ENCODE measurements at regions not wholly inside any gene's neighbourhood (a gene's known extent, or its start where the extent isn't known, plus 50 kb on each side); places are given as distances from the start of the nearest gene placed in this dataset.

GRCh38 chr1:5296095-5296494 lies 641.7 kb downstream of the AJAP1 start:
- Histone ChIP-seq H3K4me2 (ENCODE audit: low read length) (no peak overlapping the region), H3K9me2 (replicated peaks; ENCODE audit: low read length) (no peaks in the 10 kb centered on the region), H3K36me3 (ENCODE audit: low read depth, low read length) (no peaks in the 10 kb centered on the region), H2AFZ (ENCODE audit: low read length) (no peak overlapping the region), H3K79me2 (ENCODE audit: low read length) (no peaks in the 10 kb centered on the region), H4K20me1 (ENCODE audit: low read length) (no peaks in the 10 kb centered on the region), H3K9ac (ENCODE audit: low read length) (no peak overlapping the region), H3K27ac (ENCODE audit: low read length) (no peak overlapping the region), H3K27me3 (ENCODE audit: low read length) (peaks cover 23% of the 10 kb centered on the region), H3K4me3 (ENCODE audit: low read length) (no peak overlapping the region), H3K9me3 (ENCODE audit: low read length) (0 out of 2 replicates have a peak, but pooled peaks cover 10% of the 10 kb centered on the region), H3F3A (ENCODE audit: low read length, unreplicated experiment) (no peaks in the 10 kb centered on the region), H3K4me1 (ENCODE audit: insufficient read depth, low read length) (no peaks in the 10 kb centered on the region)
- ATAC-seq (no peak), DNase-seq (no peak)
- BruUV-seq (replicated peaks), result no TSS peak
- POLR2A ChIA-PET (ENCODE audit: unreplicated experiment), result no interaction called here
- intact Hi-C loops (cut with micrococcal nuclease), result no loop called here
- TF ChIP-seq EZH2phosphoT487 (IDR thresholded peaks at IDR 0.05; ENCODE audit: borderline replicate concordance, low read length) (no peak), CTCF (conservative IDR thresholded peaks at IDR 0.05; ENCODE audit: low read depth, low read length) (no peak), EZH2 (IDR thresholded peaks at IDR 0.05; ENCODE audit: low read length, unreplicated experiment) (no peak)
- CTCF ChIA-PET, result no interaction called here

GRCh38 chr1:5291889-5292288 lies 637.5 kb downstream of the AJAP1 start:
- CTCF ChIA-PET, result no interaction called here

More at GRCh38 chr1:5291889-5292288, 637.5 kb downstream of the AJAP1 start:
- Histone ChIP-seq H3K27ac (ENCODE audit: low read length) (no peak overlapping the region), H3K36me3 (ENCODE audit: low read depth, low read length) (no peaks in the 10 kb centered on the region), H3K79me2 (ENCODE audit: low read length) (no peaks in the 10 kb centered on the region), H3K27me3 (ENCODE audit: low read length) (peaks cover 21% of the 10 kb centered on the region), H3K9me2 (replicated peaks; ENCODE audit: low read length) (no peaks in the 10 kb centered on the region), H3K9ac (ENCODE audit: low read length) (no peak overlapping the region), H3F3A (ENCODE audit: low read length, unreplicated experiment) (no peaks in the 10 kb centered on the region), H3K9me3 (ENCODE audit: low read length) (peaks cover 22% of the 10 kb centered on the region; the same call in 1 of the 2 replicates), H3K4me3 (ENCODE audit: low read length) (no peak overlapping the region), H3K4me2 (ENCODE audit: low read length) (no peak overlapping the region), H4K20me1 (ENCODE audit: low read length) (no peaks in the 10 kb centered on the region), H3K4me1 (ENCODE audit: insufficient read depth, low read length) (no peaks in the 10 kb centered on the region), H2AFZ (ENCODE audit: low read length) (no peak overlapping the region)
- ATAC-seq, result no peak
- DNase-seq, result no peak
- BruUV-seq (replicated peaks), result no TSS peak
- intact Hi-C loops (cut with micrococcal nuclease), result no loop called here
- TF ChIP-seq EZH2 (IDR thresholded peaks at IDR 0.05; ENCODE audit: low read length, unreplicated experiment), result no peak
- TF ChIP-seq CTCF (conservative IDR thresholded peaks at IDR 0.05; ENCODE audit: low read depth, low read length), result no peak
- TF ChIP-seq EZH2phosphoT487 (IDR thresholded peaks at IDR 0.05; ENCODE audit: borderline replicate concordance, low read length), result no peak
- POLR2A ChIA-PET (ENCODE audit: unreplicated experiment), result no interaction called here
